ENCODE measurements at regions not wholly inside any gene's neighbourhood (a gene's known extent, or its start where the extent isn't known, plus 50 kb on each side); places are given as distances from the start of the nearest gene placed in this dataset.

- no peak for TF ChIP-seq CTCF (conservative IDR thresholded peaks at IDR 0.05; ENCODE audit: low read depth, low read length)
- no peak for TF ChIP-seq EZH2 (IDR thresholded peaks at IDR 0.05; ENCODE audit: borderline replicate concordance, low read depth, low read length, poor library complexity, severe bottlenecking)
These were observed 388.4 kb downstream of the IRS1 start for GRCh38 chr2:226411205-226411604.

Measured in A673 (cell line).